ENCODE measurements at regions not wholly inside any gene's neighbourhood (a gene's known extent, or its start where the extent isn't known, plus 50 kb on each side); places are given as distances from the start of the nearest gene placed in this dataset.

DNA sequence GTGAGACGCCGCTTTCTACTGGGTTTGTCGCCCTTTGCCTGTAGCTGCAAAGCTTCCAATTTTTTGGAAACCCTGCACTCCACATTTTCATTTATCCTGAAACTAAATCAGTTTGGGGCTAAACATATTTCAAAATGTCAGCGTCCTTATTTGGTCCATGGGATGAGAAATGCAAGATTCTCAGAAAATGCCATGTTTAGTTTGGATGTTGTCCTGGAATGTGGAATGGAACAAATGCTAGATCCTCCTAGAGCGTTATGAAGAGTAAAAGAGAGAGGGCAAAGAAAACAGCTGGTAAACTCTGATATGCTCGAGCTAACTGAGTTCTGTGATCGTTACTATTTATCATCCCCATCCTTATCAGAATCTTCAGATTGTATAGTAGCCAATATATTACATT is 236.9 kb downstream of the KLF6 start:
- H4K20me1 ChIP-seq (ENCODE audit: insufficient read depth, low read depth, low read length): no peaks in the 10 kb centered on the region
- no peaks in the 10 kb centered on the region for H3K27me3 ChIP-seq (ENCODE audit: low read length)
- no peaks in the 10 kb centered on the region for H3K9me3 ChIP-seq (ENCODE audit: low read length)
- H3K9ac ChIP-seq (ENCODE audit: low read length): no peak overlapping the region
- no peak overlapping the region for H2AFZ ChIP-seq (ENCODE audit: low read length)
- no peaks in the 10 kb centered on the region for H3K36me3 ChIP-seq (ENCODE audit: insufficient read depth, low read length)
- no peaks in the 10 kb centered on the region for H3K4me1 ChIP-seq (ENCODE audit: low read length)
- H3K79me2 ChIP-seq (ENCODE audit: low read length): no peaks in the 10 kb centered on the region
- H3K4me3 ChIP-seq (ENCODE audit: low read length): no peak overlapping the region
- no peak for DNase-seq
- no peak overlapping the region for H3K27ac ChIP-seq (ENCODE audit: low read length)
- no peaks in the 10 kb centered on the region for H3K9me2 ChIP-seq (replicated peaks; ENCODE audit: insufficient read depth, low read length)
- H3K4me2 ChIP-seq (ENCODE audit: low read depth, low read length, poor library complexity, severe bottlenecking): no peak overlapping the region

DNA sequence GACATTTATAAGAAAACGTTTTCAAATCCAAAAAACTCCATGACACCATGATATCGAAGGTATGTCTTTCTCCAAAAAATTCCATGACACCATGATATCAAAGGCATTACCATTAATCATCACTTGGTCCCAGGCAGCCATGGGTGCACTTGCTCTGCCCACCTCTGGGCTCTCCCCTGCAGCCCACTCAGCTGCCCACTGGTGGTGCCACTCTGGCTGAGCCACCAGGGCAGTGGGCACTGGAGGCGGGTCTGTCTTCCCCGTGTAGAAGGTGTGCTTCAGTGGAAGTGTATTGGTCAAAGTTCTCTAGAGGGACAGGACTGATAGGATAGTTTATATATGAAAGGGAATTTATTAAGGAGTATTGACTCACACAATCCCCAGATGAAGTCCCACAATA is 240.4 kb downstream of the KLF6 start:
- Histone ChIP-seq H3K79me2 (ENCODE audit: low read length) (no peaks in the 10 kb centered on the region), H2AFZ (ENCODE audit: low read length) (no peak overlapping the region), H3K27ac (ENCODE audit: low read length) (no peak overlapping the region), H3K4me3 (ENCODE audit: low read length) (no peak overlapping the region), H4K20me1 (ENCODE audit: insufficient read depth, low read depth, low read length) (no peaks in the 10 kb centered on the region), H3K4me2 (ENCODE audit: low read depth, low read length, poor library complexity, severe bottlenecking) (no peak overlapping the region), H3K9me2 (replicated peaks; ENCODE audit: insufficient read depth, low read length) (no peaks in the 10 kb centered on the region), H3K4me1 (ENCODE audit: low read length) (no peaks in the 10 kb centered on the region), H3K9ac (ENCODE audit: low read length) (no peak overlapping the region), H3K27me3 (ENCODE audit: low read length) (no peaks in the 10 kb centered on the region), H3K9me3 (ENCODE audit: low read length) (no peaks in the 10 kb centered on the region), H3K36me3 (ENCODE audit: insufficient read depth, low read length) (no peaks in the 10 kb centered on the region)
- no peak for DNase-seq

DNA sequence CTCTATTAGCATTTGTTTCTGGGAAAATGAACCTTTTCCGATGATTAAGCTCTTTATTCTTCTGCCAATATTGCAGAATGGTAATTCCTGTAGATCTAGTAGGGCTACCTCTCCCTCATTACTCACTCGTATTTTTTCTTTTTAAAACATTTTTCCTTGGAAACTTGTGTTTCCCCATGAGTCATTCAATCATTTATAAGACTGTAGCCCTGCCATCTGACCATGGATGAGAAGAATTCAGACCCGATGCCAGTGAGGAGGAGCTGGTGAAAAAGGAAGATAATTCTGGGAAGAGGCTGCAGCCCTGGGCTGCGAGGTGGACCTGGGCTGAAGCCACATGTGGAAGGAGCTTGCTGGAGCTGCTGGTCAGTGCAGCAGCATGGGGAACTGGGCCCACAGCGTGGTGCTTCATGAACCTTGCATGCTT is 242.8 kb downstream of the KLF6 start:
- no peaks in the 10 kb centered on the region for H3K27me3 ChIP-seq (ENCODE audit: low read length)
- H4K20me1 ChIP-seq (ENCODE audit: insufficient read depth, low read depth, low read length): no peaks in the 10 kb centered on the region
- no peaks in the 10 kb centered on the region for H3K9me2 ChIP-seq (replicated peaks; ENCODE audit: insufficient read depth, low read length)
- H3K4me2 ChIP-seq (ENCODE audit: low read depth, low read length, poor library complexity, severe bottlenecking): no peak overlapping the region
- H3K4me3 ChIP-seq (ENCODE audit: low read length): no peak overlapping the region
- no peaks in the 10 kb centered on the region for H3K36me3 ChIP-seq (ENCODE audit: insufficient read depth, low read length)
- H3K27ac ChIP-seq (ENCODE audit: low read length): no peak overlapping the region
- no peaks in the 10 kb centered on the region for H3K79me2 ChIP-seq (ENCODE audit: low read length)
- no peak for DNase-seq
- H3K9me3 ChIP-seq (ENCODE audit: low read length): no peaks in the 10 kb centered on the region
- no peaks in the 10 kb centered on the region for H3K4me1 ChIP-seq (ENCODE audit: low read length)
- H3K9ac ChIP-seq (ENCODE audit: low read length): no peak overlapping the region
- H2AFZ ChIP-seq (ENCODE audit: low read length): no peak overlapping the region

DNA sequence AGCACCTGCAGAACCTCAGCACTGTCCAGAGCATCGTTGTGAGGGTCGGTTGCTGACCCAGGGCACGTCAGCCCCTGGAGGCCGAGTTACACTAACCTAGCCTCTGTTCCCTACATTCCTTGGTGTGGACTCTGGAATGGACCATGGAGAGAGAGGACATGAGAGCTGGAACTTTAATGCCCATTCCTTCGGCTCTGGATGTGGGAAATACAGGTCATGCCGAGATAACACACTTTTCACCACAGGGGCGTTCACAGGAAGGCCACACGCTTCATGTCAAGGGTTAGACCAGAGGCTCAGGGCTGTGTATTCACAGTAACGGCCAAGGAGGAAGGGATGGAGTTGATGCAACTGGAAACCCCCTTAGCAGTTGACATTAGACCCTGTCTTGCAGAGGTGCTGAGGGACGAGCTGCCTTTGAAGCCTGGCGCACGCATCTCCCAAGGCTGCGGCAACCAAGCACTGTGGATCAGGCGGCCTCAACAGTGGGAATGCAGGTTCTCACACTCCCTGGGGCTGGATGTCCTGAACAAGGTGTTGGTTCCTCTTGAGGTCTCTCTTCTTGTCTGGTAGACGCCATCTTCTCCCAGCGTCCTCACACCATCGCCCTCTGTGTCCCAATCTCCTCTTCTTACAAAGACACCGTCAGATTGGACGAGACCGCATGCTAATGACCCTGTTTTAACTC is 245.2 kb downstream of the KLF6 start:
- no peaks in the 10 kb centered on the region for H4K20me1 ChIP-seq (ENCODE audit: insufficient read depth, low read depth, low read length)
- H3K27me3 ChIP-seq (ENCODE audit: low read length): no peaks in the 10 kb centered on the region
- H3K4me3 ChIP-seq (ENCODE audit: low read length): no peak overlapping the region
- H2AFZ ChIP-seq (ENCODE audit: low read length): no peak overlapping the region
- H3K4me1 ChIP-seq (ENCODE audit: low read length): no peaks in the 10 kb centered on the region
- no peak overlapping the region for H3K4me2 ChIP-seq (ENCODE audit: low read depth, low read length, poor library complexity, severe bottlenecking)
- DNase-seq: no peak
- no peaks in the 10 kb centered on the region for H3K79me2 ChIP-seq (ENCODE audit: low read length)
- H3K27ac ChIP-seq (ENCODE audit: low read length): no peak overlapping the region
- no peaks in the 10 kb centered on the region for H3K9me2 ChIP-seq (replicated peaks; ENCODE audit: insufficient read depth, low read length)
- no peaks in the 10 kb centered on the region for H3K36me3 ChIP-seq (ENCODE audit: insufficient read depth, low read length)
- no peaks in the 10 kb centered on the region for H3K9me3 ChIP-seq (ENCODE audit: low read length)
- H3K9ac ChIP-seq (ENCODE audit: low read length): no peak overlapping the region

DNA sequence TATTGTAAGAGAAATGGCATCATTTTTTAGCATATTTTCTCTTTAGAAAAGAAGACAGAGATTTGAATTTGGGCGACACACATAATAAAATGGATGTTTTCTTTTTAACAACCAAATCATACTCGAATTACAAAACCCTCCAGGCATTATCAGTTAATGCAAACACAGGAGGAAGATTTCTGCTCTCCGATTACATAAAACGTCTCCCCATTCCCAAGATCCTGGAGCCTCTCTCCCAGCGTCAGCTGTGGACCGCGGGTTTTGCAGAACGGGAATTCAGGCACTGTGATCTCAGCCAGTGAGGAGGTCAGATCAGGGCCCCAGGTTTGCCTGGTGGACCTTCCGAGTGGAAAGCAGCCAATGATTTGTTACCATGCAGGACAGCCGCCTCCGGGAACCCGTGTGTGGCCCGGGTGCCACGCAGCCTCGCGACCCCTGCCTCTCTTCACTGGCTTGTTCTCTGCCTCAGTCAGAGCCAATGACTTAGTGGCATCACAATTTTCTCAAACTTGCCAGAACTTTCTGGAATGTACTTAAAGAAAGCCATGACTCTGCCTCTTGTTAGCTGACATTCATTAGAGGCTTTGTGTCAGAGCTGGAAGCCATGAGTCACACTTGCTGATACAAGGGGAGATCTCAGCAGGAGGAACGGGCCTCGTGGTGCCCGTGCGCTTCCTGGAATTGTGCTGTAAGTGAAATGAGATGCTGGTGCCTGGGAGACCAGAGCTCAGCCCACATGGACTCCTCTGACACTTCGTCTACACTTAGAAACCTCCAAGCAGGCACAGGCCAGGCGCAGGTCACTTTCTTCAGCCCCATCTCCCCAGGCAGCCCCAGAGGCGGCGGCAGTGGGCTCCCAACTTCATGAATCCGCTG is 246.1 kb downstream of the KLF6 start:
- Histone ChIP-seq H3K4me2 (ENCODE audit: low read depth, low read length, poor library complexity, severe bottlenecking) (no peak overlapping the region), H3K27me3 (ENCODE audit: low read length) (no peaks in the 10 kb centered on the region), H3K9me3 (ENCODE audit: low read length) (no peaks in the 10 kb centered on the region), H3K4me1 (ENCODE audit: low read length) (no peaks in the 10 kb centered on the region), H3K9me2 (replicated peaks; ENCODE audit: insufficient read depth, low read length) (no peaks in the 10 kb centered on the region), H3K27ac (ENCODE audit: low read length) (no peak overlapping the region), H3K4me3 (ENCODE audit: low read length) (no peak overlapping the region), H3K9ac (ENCODE audit: low read length) (no peak overlapping the region), H2AFZ (ENCODE audit: low read length) (no peak overlapping the region), H3K79me2 (ENCODE audit: low read length) (no peaks in the 10 kb centered on the region), H4K20me1 (ENCODE audit: insufficient read depth, low read depth, low read length) (no peaks in the 10 kb centered on the region), H3K36me3 (ENCODE audit: insufficient read depth, low read length) (no peaks in the 10 kb centered on the region)
- no peak for DNase-seq

DNA sequence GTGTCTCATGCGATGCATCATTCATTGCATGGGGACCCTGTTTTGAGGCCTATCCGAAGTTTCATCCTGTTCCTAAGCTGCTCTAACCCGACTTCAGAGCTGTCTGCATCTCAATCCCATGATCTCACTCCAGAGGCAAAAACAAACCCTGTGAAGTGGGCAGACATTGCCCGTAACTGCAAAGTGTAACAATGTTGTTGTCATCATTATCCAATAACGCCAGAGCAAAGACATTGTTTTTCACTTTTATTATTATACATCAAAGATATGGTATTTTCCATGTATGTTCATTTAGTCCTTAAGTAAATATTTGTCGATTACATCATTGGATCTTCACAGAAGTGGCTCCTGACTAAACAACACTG is 246.7 kb downstream of the KLF6 start:
- H3K4me3 ChIP-seq (ENCODE audit: low read length): no peak overlapping the region
- no peaks in the 10 kb centered on the region for H4K20me1 ChIP-seq (ENCODE audit: insufficient read depth, low read depth, low read length)
- no peaks in the 10 kb centered on the region for H3K27me3 ChIP-seq (ENCODE audit: low read length)
- H3K4me1 ChIP-seq (ENCODE audit: low read length): no peaks in the 10 kb centered on the region
- H3K79me2 ChIP-seq (ENCODE audit: low read length): no peaks in the 10 kb centered on the region
- no peaks in the 10 kb centered on the region for H3K9me3 ChIP-seq (ENCODE audit: low read length)
- H3K36me3 ChIP-seq (ENCODE audit: insufficient read depth, low read length): no peaks in the 10 kb centered on the region
- H2AFZ ChIP-seq (ENCODE audit: low read length): no peak overlapping the region
- no peak overlapping the region for H3K4me2 ChIP-seq (ENCODE audit: low read depth, low read length, poor library complexity, severe bottlenecking)
- H3K27ac ChIP-seq (ENCODE audit: low read length): no peak overlapping the region
- no peaks in the 10 kb centered on the region for H3K9me2 ChIP-seq (replicated peaks; ENCODE audit: insufficient read depth, low read length)
- H3K9ac ChIP-seq (ENCODE audit: low read length): no peak overlapping the region
- no peak for DNase-seq

DNA sequence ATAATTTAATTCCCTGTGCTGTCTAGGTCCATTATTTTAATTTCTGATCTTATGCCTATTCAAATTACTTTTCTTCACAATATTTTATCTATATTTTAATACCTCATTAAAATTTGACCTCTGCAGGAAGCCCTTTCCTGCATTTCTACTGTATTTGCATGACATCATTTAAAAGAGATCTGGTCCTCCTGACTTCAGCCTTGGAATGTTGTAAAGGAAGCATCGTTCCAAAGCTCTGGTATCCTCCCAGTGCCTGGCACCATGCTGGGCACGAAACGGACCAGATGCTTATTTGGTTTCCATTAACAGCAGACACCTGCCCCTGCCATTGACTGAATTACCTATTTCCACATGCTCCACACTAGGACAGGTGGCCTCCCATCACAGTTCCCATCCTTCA is 247.5 kb downstream of the KLF6 start:
- H3K79me2 ChIP-seq (ENCODE audit: low read length): no peaks in the 10 kb centered on the region

DNA sequence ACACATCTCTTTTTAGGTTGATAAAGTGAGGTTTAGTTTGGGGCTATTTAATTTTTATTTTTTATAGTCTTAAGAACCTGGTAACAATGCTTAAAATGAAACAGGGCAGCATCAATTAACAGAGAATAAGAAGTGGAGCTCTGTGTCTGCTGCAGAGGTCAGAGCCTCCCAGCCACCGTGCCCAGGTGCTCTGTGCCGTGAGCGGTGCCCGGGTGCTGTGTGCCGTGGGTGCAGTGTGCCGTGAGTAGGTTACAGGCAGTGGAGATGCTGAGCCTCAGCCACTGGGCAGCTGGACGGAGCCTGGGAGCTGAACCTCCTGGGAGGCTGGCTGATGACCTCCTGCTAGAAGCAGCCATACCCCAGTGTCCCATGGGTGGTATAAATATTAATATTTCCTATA is 250.0 kb downstream of the KLF6 start:
- no peaks in the 10 kb centered on the region for H3K79me2 ChIP-seq (ENCODE audit: low read length)
- H4K20me1 ChIP-seq (ENCODE audit: insufficient read depth, low read depth, low read length): no peaks in the 10 kb centered on the region
- no peak overlapping the region for H3K9ac ChIP-seq (ENCODE audit: low read length)
- H3K4me2 ChIP-seq (ENCODE audit: low read depth, low read length, poor library complexity, severe bottlenecking): no peak overlapping the region
- H3K27ac ChIP-seq (ENCODE audit: low read length): no peak overlapping the region
- H3K36me3 ChIP-seq (ENCODE audit: insufficient read depth, low read length): no peaks in the 10 kb centered on the region
- no peaks in the 10 kb centered on the region for H3K27me3 ChIP-seq (ENCODE audit: low read length)
- H3K9me3 ChIP-seq (ENCODE audit: low read length): no peaks in the 10 kb centered on the region
- no peaks in the 10 kb centered on the region for H3K4me1 ChIP-seq (ENCODE audit: low read length)
- no peak for DNase-seq
- no peak overlapping the region for H3K4me3 ChIP-seq (ENCODE audit: low read length)
- no peak overlapping the region for H2AFZ ChIP-seq (ENCODE audit: low read length)
- H3K9me2 ChIP-seq (replicated peaks; ENCODE audit: insufficient read depth, low read length): no peaks in the 10 kb centered on the region

More for the DNA sequence above, 247.5 kb downstream of the KLF6 start:
- H3K9ac ChIP-seq (ENCODE audit: low read length): no peak overlapping the region
- H4K20me1 ChIP-seq (ENCODE audit: insufficient read depth, low read depth, low read length): no peaks in the 10 kb centered on the region
- no peaks in the 10 kb centered on the region for H3K9me3 ChIP-seq (ENCODE audit: low read length)
- H3K4me3 ChIP-seq (ENCODE audit: low read length): no peak overlapping the region
- no peak overlapping the region for H2AFZ ChIP-seq (ENCODE audit: low read length)
- no peaks in the 10 kb centered on the region for H3K27me3 ChIP-seq (ENCODE audit: low read length)
- no peaks in the 10 kb centered on the region for H3K36me3 ChIP-seq (ENCODE audit: insufficient read depth, low read length)
- H3K4me2 ChIP-seq (ENCODE audit: low read depth, low read length, poor library complexity, severe bottlenecking): no peak overlapping the region
- no peaks in the 10 kb centered on the region for H3K4me1 ChIP-seq (ENCODE audit: low read length)
- H3K27ac ChIP-seq (ENCODE audit: low read length): no peak overlapping the region
- H3K9me2 ChIP-seq (replicated peaks; ENCODE audit: insufficient read depth, low read length): no peaks in the 10 kb centered on the region
- no peak for DNase-seq

Data from Karpas-422 (cell line).